ENCODE measurements at regions not wholly inside any gene's neighbourhood (a gene's known extent, or its start where the extent isn't known, plus 50 kb on each side); places are given as distances from the start of the nearest gene placed in this dataset.
A peak's percentile ranks its signal among the peaks of the same experiment; 100 is the strongest.
"Not testable (repeated sequence)": the region's sequence is repeated elsewhere in the genome, so short reads cannot be mapped to it uniquely, and the experiment has no call there.

GRCh38 chr10:42367532-42368230, 270.7 kb downstream of the ZNF33B start:
- DNase-seq, result peak in 1 of 2 donors; percentile 42

GRCh38 chr10:42351745-42352144, 286.6 kb downstream of the ZNF33B start:
- DNase-seq, result no peak

- DNase-seq, result not testable (repeated sequence)
These were observed 301.6 kb downstream of the ZNF33B start for GRCh38 chr10:42336593-42337337.

- not testable (repeated sequence) for DNase-seq
These were observed 302.6 kb downstream of the ZNF33B start for GRCh38 chr10:42335653-42336296.

GRCh38 chr10:42304341-42304740, 334.0 kb downstream of the ZNF33B start:
- DNase-seq, result no peak

GRCh38 chr10:42281896-42282295, 356.5 kb downstream of the ZNF33B start:
- DNase-seq, result not testable (repeated sequence)

GRCh38 chr10:42269788-42270187, 368.6 kb downstream of the ZNF33B start:
- not testable (repeated sequence) for DNase-seq

GRCh38 chr10:42263259-42263658, 375.1 kb downstream of the ZNF33B start:
- not testable (repeated sequence) for DNase-seq

GRCh38 chr10:42243002-42243401, 395.4 kb downstream of the ZNF33B start:
- not testable (repeated sequence) for DNase-seq

GRCh38 chr10:42242135-42242805, 396.1 kb downstream of the ZNF33B start:
- no peak for DNase-seq

- DNase-seq, result not testable (repeated sequence)
These were observed 402.0 kb downstream of the ZNF33B start for GRCh38 chr10:42236401-42236800.

- DNase-seq, result not testable (repeated sequence)
These were observed 402.6 kb downstream of the ZNF33B start for GRCh38 chr10:42235736-42236135.

- not testable (repeated sequence) for DNase-seq
These were observed 403.1 kb downstream of the ZNF33B start for GRCh38 chr10:42235241-42235640.

GRCh38 chr10:42234506-42234905, 403.9 kb downstream of the ZNF33B start:
- not testable (repeated sequence) for DNase-seq

GRCh38 chr10:42233461-42234206, 404.7 kb downstream of the ZNF33B start:
- not testable (repeated sequence) for DNase-seq

GRCh38 chr10:42232955-42233354, 405.4 kb downstream of the ZNF33B start:
- DNase-seq, result not testable (repeated sequence)

GRCh38 chr10:42230812-42231211, 407.6 kb downstream of the ZNF33B start:
- not testable (repeated sequence) for DNase-seq

- not testable (repeated sequence) for DNase-seq
These were observed 408.3 kb downstream of the ZNF33B start for GRCh38 chr10:42230115-42230514.

GRCh38 chr10:42227859-42228258, 410.5 kb downstream of the ZNF33B start:
- DNase-seq, result not testable (repeated sequence)

- not testable (repeated sequence) for DNase-seq
These were observed 444.8 kb downstream of the ZNF33B start for GRCh38 chr10:42193588-42193987.

- DNase-seq, result peak in 1 of 2 donors; percentile 35
These were observed 445.9 kb downstream of the ZNF33B start for GRCh38 chr10:42192450-42192849.
